GM12874 (cell line): ENCODE measurements at regions not wholly inside any gene's neighbourhood (a gene's known extent, or its start where the extent isn't known, plus 50 kb on each side); places are given as distances from the start of the nearest gene placed in this dataset.

ENCODE experiments used
- TF ChIP-seq, protein P1 (sequence below): IDR thresholded peaks from 2 replicates; pipeline ENCODE4 v1.5.1; 2011; ENCODE audit warnings: low read depth, mild to moderate bottlenecking, control low read depth, low read length, moderate library complexity; ENCODE audit not compliant: insufficient read depth

DNA sequence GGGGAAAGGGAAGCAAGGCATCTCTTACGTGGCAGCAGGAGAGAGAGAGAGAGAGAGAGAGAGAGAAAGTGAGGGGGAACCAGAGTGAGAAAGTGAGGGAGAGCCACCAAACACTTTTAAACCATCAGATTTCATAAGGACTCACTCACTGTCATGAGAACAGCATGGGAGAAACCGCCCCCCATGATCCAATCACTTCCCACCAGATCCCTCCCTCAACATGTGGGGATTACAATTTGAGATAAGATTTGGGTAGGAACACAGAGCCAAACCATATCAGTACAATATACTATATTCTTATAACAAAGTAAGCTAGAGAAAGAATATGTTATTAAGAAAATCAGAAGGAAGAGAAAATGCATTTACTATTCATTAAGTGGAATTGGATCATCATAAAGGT lies 53.7 kb upstream of the PLXNC1 start:
- TF ChIP-seq, protein P1, sequence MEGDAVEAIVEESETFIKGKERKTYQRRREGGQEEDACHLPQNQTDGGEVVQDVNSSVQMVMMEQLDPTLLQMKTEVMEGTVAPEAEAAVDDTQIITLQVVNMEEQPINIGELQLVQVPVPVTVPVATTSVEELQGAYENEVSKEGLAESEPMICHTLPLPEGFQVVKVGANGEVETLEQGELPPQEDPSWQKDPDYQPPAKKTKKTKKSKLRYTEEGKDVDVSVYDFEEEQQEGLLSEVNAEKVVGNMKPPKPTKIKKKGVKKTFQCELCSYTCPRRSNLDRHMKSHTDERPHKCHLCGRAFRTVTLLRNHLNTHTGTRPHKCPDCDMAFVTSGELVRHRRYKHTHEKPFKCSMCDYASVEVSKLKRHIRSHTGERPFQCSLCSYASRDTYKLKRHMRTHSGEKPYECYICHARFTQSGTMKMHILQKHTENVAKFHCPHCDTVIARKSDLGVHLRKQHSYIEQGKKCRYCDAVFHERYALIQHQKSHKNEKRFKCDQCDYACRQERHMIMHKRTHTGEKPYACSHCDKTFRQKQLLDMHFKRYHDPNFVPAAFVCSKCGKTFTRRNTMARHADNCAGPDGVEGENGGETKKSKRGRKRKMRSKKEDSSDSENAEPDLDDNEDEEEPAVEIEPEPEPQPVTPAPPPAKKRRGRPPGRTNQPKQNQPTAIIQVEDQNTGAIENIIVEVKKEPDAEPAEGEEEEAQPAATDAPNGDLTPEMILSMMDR = no peak

DNA sequence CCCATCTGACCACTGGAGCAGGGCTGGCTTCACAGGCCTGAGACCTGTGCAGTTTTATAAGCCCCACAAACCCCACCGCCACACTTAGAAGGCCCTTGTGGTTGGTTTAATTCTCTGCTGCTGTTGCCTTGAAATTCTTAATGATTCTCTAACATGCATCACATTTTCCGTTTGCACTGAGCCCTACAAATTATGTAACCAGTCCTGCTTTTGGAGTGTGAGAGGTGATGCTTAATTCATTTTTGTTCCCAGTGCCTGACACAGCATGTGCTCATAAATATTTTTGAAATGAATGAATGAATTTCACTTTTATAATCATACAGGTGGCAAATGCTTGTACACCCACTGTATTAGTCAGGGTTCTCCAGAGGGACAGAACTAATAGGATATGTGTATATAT lies 52.8 kb upstream of the PLXNC1 start:
- TF ChIP-seq, protein P1 = no peak

DNA sequence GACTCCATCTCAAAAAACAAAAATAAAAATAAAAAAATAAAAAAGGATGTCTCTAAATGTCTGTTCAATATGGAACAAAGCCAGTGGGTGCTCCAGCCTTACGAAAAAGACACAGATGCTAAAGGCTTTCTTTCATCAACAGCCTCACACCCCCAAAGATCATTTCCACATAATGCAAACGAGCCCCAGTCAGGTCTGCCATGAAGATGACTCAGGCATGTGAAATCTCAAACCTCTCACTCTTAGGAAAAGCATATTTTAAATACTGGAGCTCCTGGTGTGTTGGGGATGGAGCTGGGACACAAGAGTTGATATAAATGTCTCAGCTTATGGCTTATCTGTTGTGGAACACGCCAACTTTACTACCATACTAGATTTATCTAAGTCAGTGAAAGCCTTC lies 49.9 kb upstream of the PLXNC1 start:
- TF ChIP-seq, protein P1 = no peak
